IMR-90 (cell line): ENCODE measurements at regions not wholly inside any gene's neighbourhood (a gene's known extent, or its start where the extent isn't known, plus 50 kb on each side); places are given as distances from the start of the nearest gene placed in this dataset.
A peak's percentile ranks its signal among the peaks of the same experiment; 100 is the strongest.

Experiments used
- ATAC-seq: fragments of 200-7000 bp; cut with Tn5 transposase; 2 replicates; pipeline ENCODE4 v1.9.1; 2020; ENCODE audit warnings: low read depth, mild to moderate bottlenecking, moderate library complexity
- BruUV-seq: library from RNA; stranded (reverse); fragments of 400-500 nt; replicated peaks from 2 replicates; lab custom pipeline; 2021; lab: Mats Ljungman, UMichigan
- CTCF ChIA-PET: fragments of 300-600 bp; formaldehyde crosslinking; extraction: SDS; loops from one replicate; lab custom pipeline; 2021; ENCODE audit warnings: antibody characterized with exemption; lab: Yijun Ruan, JAX
- POLR2A ChIA-PET: fragments of 300-600 bp; sonication (Branson Sonifier 250); formaldehyde crosslinking; loops from one replicate; lab custom pipeline; 2022; ENCODE audit warnings: antibody characterized with exemption; ENCODE audit not compliant: unreplicated experiment; lab: Charles Lee
- DNase-seq: peaks from one replicate; pipeline ENCODE4 v3.0.0; 2013
- H2AFZ ChIP-seq: replicated peaks from 2 replicates; pipeline ENCODE3; 2013; ENCODE audit warnings: low read length, mild to moderate bottlenecking; ENCODE audit not compliant: poor library complexity
- H2AK5ac ChIP-seq: 2 replicates; pipeline ENCODE4 v1.6.1; 2013; ENCODE audit warnings: low read depth, low read length, inconsistent platforms
- H2AK9ac ChIP-seq: replicated peaks from 2 replicates; pipeline ENCODE3; 2013; ENCODE audit warnings: mild to moderate bottlenecking, low read depth, low read length, moderate library complexity; ENCODE audit not compliant: poor library complexity
- H2BK120ac ChIP-seq: 2 replicates; pipeline ENCODE4 v1.6.1; 2013; ENCODE audit warnings: low read depth, low read length, inconsistent platforms
- H2BK15ac ChIP-seq: 3 replicates; pipeline ENCODE4 v1.6.1; 2013; ENCODE audit warnings: low read depth, low read length, inconsistent platforms
- H2BK20ac ChIP-seq: 2 replicates; pipeline ENCODE4 v1.6.1; 2013; ENCODE audit warnings: low read depth, mild to moderate bottlenecking, inconsistent platforms, low read length, moderate library complexity
- H2BK5ac ChIP-seq: 2 replicates; pipeline ENCODE4 v1.6.1; 2013; ENCODE audit warnings: mild to moderate bottlenecking, low read depth, low read length, inconsistent platforms; ENCODE audit not compliant: poor library complexity, severe bottlenecking
- H3K14ac ChIP-seq: replicated peaks from 2 replicates; pipeline ENCODE4 v1.6.1; 2013; ENCODE audit warnings: low read depth, low read length, inconsistent platforms
- H3K18ac ChIP-seq: 2 replicates; pipeline ENCODE4 v1.6.1; 2013; ENCODE audit warnings: low read depth, low read length, control low read depth
- H3K23ac ChIP-seq: 2 replicates; pipeline ENCODE4 v1.6.1; 2013; ENCODE audit warnings: low read depth, low read length, inconsistent platforms
- H3K27ac ChIP-seq: 2 replicates; pipeline ENCODE4 v1.5.1; 2013; ENCODE audit warnings: mild to moderate bottlenecking, control low read depth, low read length; ENCODE audit not compliant: insufficient read depth
- H3K27me3 ChIP-seq: 2 replicates; pipeline ENCODE4 v1.6.1; 2013; ENCODE audit warnings: low read length; ENCODE audit not compliant: control insufficient read depth, insufficient read depth
- H3K36me3 ChIP-seq: 2 replicates; pipeline ENCODE4 v1.6.1; 2013; ENCODE audit warnings: low read length, mixed read lengths; ENCODE audit not compliant: control insufficient read depth, insufficient read depth
- H3K4ac ChIP-seq: 2 replicates; pipeline ENCODE4 v1.6.1; 2013; ENCODE audit warnings: low read depth, low read length, inconsistent platforms
- H3K4me1 ChIP-seq: 2 replicates; pipeline ENCODE4 v1.6.1; 2013; ENCODE audit warnings: low read length, mixed read lengths; ENCODE audit not compliant: control insufficient read depth, insufficient read depth
- H3K4me2 ChIP-seq: 2 replicates; pipeline ENCODE4 v1.6.1; 2013; ENCODE audit warnings: low read depth, mild to moderate bottlenecking, control low read depth, low read length, moderate library complexity
- H3K4me3 ChIP-seq: 2 replicates; pipeline ENCODE4 v1.5.1; 2013; ENCODE audit warnings: low read depth, mild to moderate bottlenecking, control low read depth, low read length, moderate library complexity; ENCODE audit not compliant: insufficient read depth
- H3K56ac ChIP-seq: 2 replicates; pipeline ENCODE4 v1.6.1; 2013; ENCODE audit warnings: low read length, inconsistent platforms; ENCODE audit not compliant: insufficient read depth; ENCODE audit errors: extremely low read depth
- H3K79me1 ChIP-seq, 2 experiments: 2 replicates each; pipeline ENCODE4 v1.6.1; 2013; ENCODE audit warnings: low read length in 2 of 2, inconsistent platforms in 1 of 2, low read depth in 1 of 2
- H3K9ac ChIP-seq: 2 replicates; pipeline ENCODE4 v1.6.1; 2013; ENCODE audit warnings: low read depth, low read length, control low read depth
- H3K9me1 ChIP-seq: 2 replicates; pipeline ENCODE4 v1.6.1; 2013; ENCODE audit warnings: low read length, inconsistent platforms; ENCODE audit not compliant: insufficient read depth
- H3K9me3 ChIP-seq: 2 replicates; pipeline ENCODE4 v1.6.1; 2013; ENCODE audit warnings: low read length; ENCODE audit not compliant: control insufficient read depth, insufficient read depth
- H4K20me1 ChIP-seq: 2 replicates; pipeline ENCODE4 v1.6.1; 2013; ENCODE audit warnings: low read length, inconsistent platforms; ENCODE audit not compliant: insufficient read depth
- H4K5ac ChIP-seq: 2 replicates; pipeline ENCODE4 v1.6.1; 2013; ENCODE audit warnings: mild to moderate bottlenecking, low read depth, low read length, control low read depth
- H4K8ac ChIP-seq, 2 experiments: 2 replicates each; pipeline ENCODE4 v1.6.1; 2013; ENCODE audit warnings: low read depth in 2 of 2, low read length in 2 of 2, control low read depth in 1 of 2, inconsistent platforms in 1 of 2
- H4K91ac ChIP-seq: 2 replicates; pipeline ENCODE4 v1.6.1; 2013; ENCODE audit warnings: low read depth, low read length, inconsistent platforms; ENCODE audit not compliant: insufficient read depth
- BHLHE40 ChIP-seq: fragments of 150-350 bp; IDR thresholded peaks from 2 replicates; pipeline ENCODE4 v1.6.1; 2016; ENCODE audit warnings: mild to moderate bottlenecking, low read depth, low read length
- CEBPB ChIP-seq: IDR thresholded peaks from 2 replicates; pipeline ENCODE4 v1.6.1; 2012; ENCODE audit warnings: low read depth, low read length, improper control_type of control experiment
- CHD1 ChIP-seq: IDR thresholded peaks from 2 replicates; pipeline ENCODE4 v1.6.1; 2012; ENCODE audit warnings: low read depth, low read length, improper control_type of control experiment
- CTCF ChIP-seq: conservative IDR thresholded peaks from 2 replicates; pipeline ENCODE4 v1.5.1; 2012; ENCODE audit warnings: mild to moderate bottlenecking, low read depth, low read length, improper control_type of control experiment
- ELK1 ChIP-seq: fragments of 150-350 bp; IDR thresholded peaks from 2 replicates; pipeline ENCODE4 v1.6.1; 2016; ENCODE audit warnings: low read depth, mild to moderate bottlenecking, low read length, moderate library complexity, borderline replicate concordance
- FOS ChIP-seq: fragments of 150-350 bp; IDR thresholded peaks from 2 replicates; pipeline ENCODE4 v1.6.1; 2016; ENCODE audit warnings: low read depth, low read length
- MAFK ChIP-seq: IDR thresholded peaks from 2 replicates; pipeline ENCODE4 v1.6.1; 2012; ENCODE audit warnings: low read depth, low read length, improper control_type of control experiment
- MAZ ChIP-seq: IDR thresholded peaks from 2 replicates; pipeline ENCODE4 v1.6.1; 2012; ENCODE audit warnings: low read depth, mild to moderate bottlenecking, low read length, improper control_type of control experiment, moderate library complexity, borderline replicate concordance
- NFE2L2 ChIP-seq: fragments of 150-350 bp; IDR thresholded peaks from 2 replicates; pipeline ENCODE4 v1.6.1; 2016; ENCODE audit warnings: low read depth, mild to moderate bottlenecking, low read length
- POLR2A ChIP-seq: IDR thresholded peaks from 2 replicates; pipeline ENCODE4 v1.6.1; 2012; ENCODE audit warnings: mild to moderate bottlenecking, low read depth, low read length
- RAD21 ChIP-seq: IDR thresholded peaks from 2 replicates; pipeline ENCODE4 v1.6.1; 2012; ENCODE audit warnings: low read length, improper control_type of control experiment
- RCOR1 ChIP-seq: IDR thresholded peaks from 2 replicates; pipeline ENCODE4 v1.6.1; 2012; ENCODE audit warnings: mild to moderate bottlenecking, low read length, improper control_type of control experiment; ENCODE audit not compliant: insufficient replicate concordance
- RFX5 ChIP-seq: IDR thresholded peaks from 2 replicates; pipeline ENCODE4 v1.8.0; 2012; ENCODE audit warnings: low read depth, mild to moderate bottlenecking, low read length, moderate library complexity
- SMC3 ChIP-seq: fragments of 150-350 bp; IDR thresholded peaks from 2 replicates; pipeline ENCODE4 v1.6.1; 2016; ENCODE audit warnings: low read depth, mild to moderate bottlenecking, antibody characterized with exemption, low read length, moderate library complexity
- USF2 ChIP-seq: fragments of 150-350 bp; IDR thresholded peaks from 2 replicates; pipeline ENCODE4 v1.6.1; 2017; ENCODE audit warnings: mild to moderate bottlenecking, antibody characterized with exemption, low read length, low read depth
- WGBS, 2 experiments: methylation state at CpG; one replicate each; pipeline versions ENCODE4 v1.1.5 to v1.1.7; 2013; ENCODE audit warnings: missing lambda C conversion rate in 2 of 2; ENCODE audit not compliant: insufficient read length in 1 of 2; ENCODE audit errors: extremely low coverage in 2 of 2; 5-methylcytosine and 5-hydroxymethylcytosine counted together
- dilution Hi-C: fragments of 300-500 bp; cut with HindIII; formaldehyde crosslinking; loops from one replicate; pipeline ENCODE4 v1.14.3; 2018; ENCODE audit warnings: low sequenced_read_pairs; ENCODE audit not compliant: unreplicated experiment
- in situ Hi-C: fragments of 300-500 bp; cut with MboI; formaldehyde crosslinking; loops from 3 replicates; pipeline ENCODE4 v1.14.3; 2019; ENCODE audit warnings: low sequenced_read_pairs, inconsistent platforms, mixed read lengths
- intact Hi-C: fragments of 100-400 bp; cut with micrococcal nuclease; formaldehyde crosslinking; loops from 2 replicates; pipeline ENCODE4 v1.10.0; 2022

- 40% methylated on average over 2 of the region's 15 CpGs; no CpG with 5 or more reads in 1 of the 2 experiments for WGBS, 2 experiments
- BruUV-seq: no TSS peak
- TF ChIP-seq CEBPB (no peak), ELK1 (no peak), RAD21 (no peak), RFX5 (no peak), NFE2L2 (no peak), RCOR1 (no peak), POLR2A (no peak), USF2 (no peak), MAFK (no peak), MAZ (no peak), BHLHE40 (no peak), SMC3 (no peak), CHD1 (no peak), FOS (no peak), CTCF (no peak)
Measured at GRCh38 chr16:86671486-86672178, 93.3 kb downstream of the FOXL1 start.

More at GRCh38 chr16:86671486-86672178, 93.3 kb downstream of the FOXL1 start:
- ChIA-PET CTCF (no interaction called here), POLR2A (no interaction called here)
- Histone ChIP-seq H3K14ac (peak overlapping the region; percentile 56), H4K20me1 (no peaks in the 10 kb centered on the region), H3K23ac (peak overlapping the region; percentile 47), H3K9ac (no peak overlapping the region; the same call in 1 of the 2 replicates), H4K5ac (peak overlapping the region; percentile 30; the same call in 1 of the 2 replicates), H4K8ac (peak overlapping the region; percentile 50 to 90; a peak in 3 of 4 replicates), H3K9me1 (peaks cover 19% of the 10 kb centered on the region), H2BK20ac (peak overlapping the region; percentile 30), H2AK9ac (no peak overlapping the region), H3K4me3 (no peak overlapping the region), H3K27me3 (no peaks in the 10 kb centered on the region), H3K36me3 (no peaks in the 10 kb centered on the region), H3K9me3 (peaks cover 3% of the 10 kb centered on the region; the same call in 1 of the 2 replicates), H2BK15ac (peak overlapping the region; percentile 16), H4K91ac (peak overlapping the region; percentile 30; the same call in 1 of the 2 replicates), H3K18ac (peak overlapping the region; percentile 57), H3K79me1 (peaks cover 4 to 20% of the 10 kb centered on the region in 2 experiments; a peak in 3 of 4 replicates), H3K4me1 (peaks cover 28% of the 10 kb centered on the region), H2AK5ac (peak overlapping the region; percentile 94), H3K4me2 (peak overlapping the region; percentile 36), H2BK5ac (no peak overlapping the region), H2AFZ (peak overlapping the region; percentile 51), H3K56ac (no peak overlapping the region), H2BK120ac (peak overlapping the region; percentile 85), H3K4ac (peak overlapping the region; percentile 57), H3K27ac (0 out of 2 replicates have a peak overlapping the region, but pooled peaks have one; percentile 6)
- DNase-seq: peak; percentile 24
- dilution Hi-C loops (no loop called here), intact Hi-C loops (loop anchor here (2.0 kb wide), 1 partner anchor 93 kb away; the partner anchor contains the start of gene FOXL1), in situ Hi-C loops (no loop called here)
- no peak for ATAC-seq
